ENCODE measurements at regions not wholly inside any gene's neighbourhood (a gene's known extent, or its start where the extent isn't known, plus 50 kb on each side); places are given as distances from the start of the nearest gene placed in this dataset.
A peak's percentile ranks its signal among the peaks of the same experiment; 100 is the strongest.

DNA sequence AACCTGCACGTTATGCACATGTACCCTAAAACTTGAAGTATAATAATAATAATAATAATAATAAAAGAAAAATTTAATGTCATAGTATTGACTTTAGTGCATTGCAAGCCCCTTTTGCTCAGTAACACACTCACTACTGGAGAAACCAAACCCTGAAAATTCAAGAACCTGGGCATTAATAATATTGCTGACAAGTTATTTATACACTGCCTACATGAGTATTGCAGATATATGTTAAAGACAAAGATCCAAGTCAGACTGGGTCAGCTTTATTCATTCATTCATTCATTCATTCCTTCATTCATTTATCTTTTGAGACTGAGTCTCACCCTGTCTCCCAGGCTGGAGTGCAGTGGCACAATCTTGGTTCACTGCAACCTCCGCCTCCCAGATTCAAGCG is 1711.2 kb downstream of the TP53TG3F start:
- no peak for DNase-seq

DNA sequence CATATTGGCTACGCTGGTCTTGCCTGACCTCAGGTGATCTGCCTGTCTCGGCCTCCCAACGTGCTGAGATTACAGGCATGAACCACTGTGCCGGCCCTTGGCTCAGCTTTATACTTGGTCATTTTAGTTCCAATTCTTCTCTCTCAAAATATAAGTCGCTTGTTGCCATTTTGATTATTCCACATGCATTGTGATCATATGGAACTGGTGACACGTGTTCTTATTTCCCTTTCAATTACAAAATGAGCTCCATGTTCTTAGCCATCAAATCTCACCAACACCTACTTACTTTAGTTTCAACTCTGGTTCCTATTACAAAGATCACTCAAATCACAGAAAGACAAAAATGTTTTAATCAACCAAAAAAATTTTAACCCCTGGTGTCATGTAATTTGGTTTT is 1711.7 kb downstream of the TP53TG3F start:
- no peak for DNase-seq

DNA sequence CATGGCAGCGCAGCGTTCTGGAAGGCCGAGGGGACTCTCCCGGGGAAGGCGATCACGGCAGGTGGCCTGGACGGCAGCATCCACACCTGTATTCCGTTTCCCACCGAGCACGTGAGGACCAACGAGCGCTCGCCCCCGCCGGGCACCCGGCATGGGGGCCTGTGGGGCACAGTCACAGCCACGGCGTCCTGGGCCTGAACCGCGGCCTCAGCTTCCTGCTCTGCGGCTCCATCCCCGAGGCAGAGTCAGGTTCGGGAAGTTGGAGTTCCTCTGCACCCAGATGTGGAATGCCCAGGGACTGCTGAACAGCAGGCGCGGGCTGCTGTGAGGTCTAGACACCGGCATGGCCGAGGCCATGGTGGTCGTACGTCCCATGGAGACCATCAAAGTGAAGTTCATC is 1713.9 kb downstream of the TP53TG3F start:
- DNase-seq, result no peak

- DNase-seq, result no peak
Observed at GRCh38 chr16:35174016-35174415, 1714.6 kb downstream of the TP53TG3F start.

DNA sequence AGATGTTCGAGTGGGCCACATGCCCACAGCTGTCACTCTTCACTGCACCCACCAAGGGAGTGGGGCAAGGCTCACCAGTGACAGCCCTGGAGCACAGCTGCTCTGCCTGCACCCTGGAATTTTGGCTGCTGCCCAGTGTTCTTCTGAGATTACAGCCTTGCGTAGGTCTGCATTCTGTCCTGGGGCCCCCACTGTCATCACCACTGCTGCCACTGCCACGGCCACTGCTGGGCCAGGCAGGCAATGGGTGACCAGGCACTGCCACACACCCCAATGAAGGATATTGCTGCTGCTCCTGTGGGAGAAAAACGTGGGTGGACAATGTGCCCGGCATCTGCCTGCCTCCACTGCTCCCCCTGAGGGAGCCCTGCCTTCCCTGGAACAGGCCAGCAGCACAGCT is 1717.0 kb downstream of the TP53TG3F start:
- DNase-seq, result no peak

DNA sequence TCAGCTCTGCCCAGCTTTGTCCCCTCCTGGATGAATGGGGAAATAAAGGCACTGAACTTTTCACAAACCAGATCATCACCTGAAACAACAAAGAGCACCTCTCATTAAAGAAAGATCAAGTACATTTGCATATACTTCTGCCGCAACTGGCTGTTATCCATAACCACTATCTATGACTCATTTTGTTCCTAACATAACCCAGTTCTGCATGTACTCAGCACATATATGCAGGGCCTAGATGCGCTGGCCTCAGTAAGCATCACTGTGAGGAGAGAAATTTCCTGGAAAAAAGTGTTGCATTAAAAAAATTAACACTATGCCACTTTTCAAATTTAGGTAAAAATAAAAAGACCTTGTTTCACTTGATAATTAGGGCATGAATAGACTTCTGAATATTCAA is 1718.4 kb downstream of the TP53TG3F start:
- no peak for DNase-seq

DNA sequence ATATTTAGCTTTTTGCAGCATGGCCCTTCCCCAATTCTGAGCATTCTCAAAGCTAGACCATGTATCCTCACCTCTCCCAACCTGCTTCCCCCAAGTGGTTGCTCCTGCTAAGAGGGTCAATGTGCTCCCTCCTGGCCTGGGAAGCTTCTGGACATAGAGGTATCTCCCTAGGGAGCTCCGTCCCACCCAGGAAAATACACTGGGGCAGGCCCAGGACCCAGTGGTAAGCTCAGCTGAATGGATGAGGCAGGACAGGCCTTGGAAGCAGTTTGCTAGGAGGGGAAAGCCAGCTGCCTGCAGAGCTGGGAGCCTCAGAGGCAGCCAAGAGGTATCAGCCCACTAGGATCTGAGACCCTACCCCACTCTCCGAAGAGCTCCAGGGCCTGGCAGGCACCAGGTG is 1721.6 kb downstream of the TP53TG3F start:
- no peak for DNase-seq

DNA sequence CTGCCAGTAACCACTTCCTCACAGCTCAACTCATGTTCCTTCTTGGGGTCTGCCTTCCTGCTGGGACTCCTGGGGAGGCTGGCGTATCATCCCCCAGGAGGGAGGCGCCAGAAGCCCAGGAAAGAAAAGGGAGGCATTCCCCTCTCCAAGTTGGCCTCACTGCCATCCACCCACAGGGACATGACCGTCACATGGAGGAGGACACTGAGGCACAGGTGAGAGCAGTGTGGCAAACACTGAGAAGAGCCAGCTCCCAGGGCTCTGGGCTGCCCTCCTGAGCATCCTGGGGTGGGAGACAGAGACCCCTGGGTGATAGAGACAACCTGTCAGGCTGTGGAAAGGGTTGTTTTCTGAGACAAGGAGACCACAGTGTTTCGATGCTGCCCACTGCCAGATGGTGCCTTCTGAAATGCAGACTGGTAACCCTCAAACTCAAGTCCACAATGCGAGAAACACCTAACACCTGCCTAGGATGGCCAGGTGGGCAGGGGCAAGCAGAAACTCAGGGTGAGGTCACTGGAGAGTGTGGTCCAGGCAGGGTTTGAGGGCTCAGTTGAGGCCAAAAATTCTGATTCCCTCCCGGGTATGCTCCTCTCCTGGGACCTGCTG is 1722.1 kb downstream of the TP53TG3F start:
- DNase-seq, result no peak

GRCh38 chr16:35182043-35182677 is 1722.7 kb downstream of the TP53TG3F start:
- DNase-seq, result no peak

DNA sequence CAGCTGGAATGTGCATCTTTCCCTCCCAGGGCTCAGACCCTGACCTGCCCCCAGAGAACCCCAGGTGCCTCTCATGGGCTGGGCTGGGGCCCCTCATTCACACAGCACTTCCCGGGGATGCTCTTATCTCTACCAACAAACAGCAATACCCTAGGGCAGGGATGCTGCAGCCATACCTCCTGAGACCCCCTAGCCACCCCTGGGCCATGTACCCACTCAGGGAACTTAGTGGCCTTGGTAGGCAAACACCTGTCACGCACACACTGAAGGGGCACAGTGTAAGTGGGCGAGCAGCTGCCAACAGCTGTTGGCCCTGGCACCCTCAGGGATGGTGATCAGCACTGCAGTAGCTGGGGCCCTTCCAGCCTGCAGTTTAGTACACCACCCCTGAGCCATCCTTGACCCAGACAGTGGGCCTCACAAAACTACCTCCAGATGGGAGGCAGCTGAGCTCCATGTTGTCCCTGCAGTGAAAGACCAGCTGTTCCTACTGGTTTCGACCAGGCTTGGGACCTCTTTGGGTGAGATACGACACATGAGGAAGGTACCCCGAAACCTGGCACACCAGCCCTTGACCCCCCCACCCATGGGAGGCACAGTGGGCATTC is 1723.6 kb downstream of the TP53TG3F start:
- no peak for DNase-seq

DNA sequence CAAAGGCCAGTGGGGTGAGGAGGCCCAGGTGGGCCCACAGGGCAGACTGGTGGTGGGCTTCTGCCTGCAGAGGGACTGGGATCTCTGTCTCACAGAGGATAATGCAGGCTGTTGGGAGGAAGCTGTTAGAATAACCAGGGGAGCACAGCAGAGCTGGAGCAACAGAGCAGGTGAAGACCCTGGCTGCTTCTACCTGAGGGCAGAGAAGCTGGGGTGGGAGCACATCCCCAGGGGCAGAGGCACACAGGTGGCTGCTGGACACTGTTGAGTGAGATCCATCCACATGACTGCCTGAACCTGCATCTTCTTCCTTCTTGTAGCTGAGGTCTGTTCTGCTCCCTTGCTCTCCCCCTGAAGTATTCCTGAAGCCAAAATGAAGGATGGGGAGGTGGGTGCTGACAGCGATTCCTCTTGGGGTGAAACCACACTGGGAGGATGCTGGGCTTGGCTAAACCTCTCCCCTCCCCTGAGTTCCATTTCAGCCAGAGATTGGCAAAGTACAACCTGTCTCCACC is 1725.0 kb downstream of the TP53TG3F start:
- DNase-seq, result no peak

GRCh38 chr16:35185366-35186044 is 1726.1 kb downstream of the TP53TG3F start:
- DNase-seq, result no peak

GRCh38 chr16:35186045-35186759 is 1726.8 kb downstream of the TP53TG3F start:
- no peak for DNase-seq

DNA sequence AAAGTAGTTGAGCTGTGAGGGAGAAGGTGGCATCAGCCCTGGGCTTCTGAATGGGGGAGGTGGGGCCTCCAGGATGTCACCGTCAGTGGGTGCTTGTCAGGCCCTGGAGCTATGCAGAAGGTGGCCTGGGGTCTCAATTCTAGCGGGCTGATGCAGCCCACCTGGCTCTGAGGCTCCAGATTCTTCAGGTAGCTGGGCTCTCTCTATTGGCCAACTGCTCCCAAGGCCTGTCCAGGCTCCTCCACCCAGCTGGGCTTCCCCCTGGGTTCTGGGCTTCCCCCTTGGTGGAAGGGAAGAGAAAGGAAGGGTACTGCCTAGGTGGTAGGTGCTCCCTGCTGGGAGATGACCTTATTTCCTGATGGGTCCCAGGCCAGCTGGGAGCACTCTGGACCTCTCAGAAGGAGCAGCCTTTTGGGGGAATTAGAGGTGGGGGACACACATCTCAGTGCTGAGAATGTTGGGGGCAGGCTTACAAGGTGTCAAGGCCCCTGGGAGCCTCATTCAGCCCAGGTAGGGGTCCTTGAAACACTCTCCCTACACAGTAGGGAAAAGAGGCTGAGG is 1728.3 kb downstream of the TP53TG3F start:
- DNase-seq, result no peak

GRCh38 chr16:35188288-35189155 is 1729.1 kb downstream of the TP53TG3F start:
- DNase-seq, result peak; percentile 2

GRCh38 chr16:35192993-35193392 is 1733.6 kb downstream of the TP53TG3F start:
- no peak for DNase-seq

- DNase-seq, result no peak
Observed at GRCh38 chr16:35193956-35194355, 1734.5 kb downstream of the TP53TG3F start.

- no peak for DNase-seq
Observed at GRCh38 chr16:35194681-35195080, 1735.3 kb downstream of the TP53TG3F start.

- DNase-seq, result no peak
Observed at GRCh38 chr16:35195173-35195863, 1735.9 kb downstream of the TP53TG3F start.

GRCh38 chr16:35195864-35196216 is 1736.4 kb downstream of the TP53TG3F start:
- DNase-seq, result no peak

DNA sequence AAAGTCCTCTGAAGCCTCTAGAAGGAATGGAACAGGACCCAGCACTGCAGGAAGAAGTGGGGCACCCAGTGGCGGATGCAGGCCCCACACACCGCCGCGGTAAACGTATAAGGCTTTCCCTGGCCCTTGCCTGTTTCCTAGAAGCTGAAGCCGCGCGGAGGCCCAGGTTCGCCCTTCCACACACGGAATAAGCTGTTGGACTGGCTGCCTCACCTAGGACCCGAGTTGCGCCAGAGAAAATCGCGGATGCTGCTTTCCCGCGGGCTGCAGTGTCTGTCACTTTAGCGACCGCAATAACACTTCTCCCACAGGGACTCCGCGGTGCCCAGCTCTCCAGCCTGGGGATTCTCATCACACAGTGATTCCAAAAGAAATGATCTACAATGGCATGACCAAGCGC is 1736.9 kb downstream of the TP53TG3F start:
- DNase-seq, result no peak
